Type B pancreatic cell (in vitro differentiated cells): ENCODE measurements at regions not wholly inside any gene's neighbourhood (a gene's known extent, or its start where the extent isn't known, plus 50 kb on each side); places are given as distances from the start of the nearest gene placed in this dataset.

Source experiments
- DNase-seq: peaks from one replicate; pipeline ENCODE4 v3.0.0; 2021; ENCODE audit warnings: mixed read lengths; ENCODE audit not compliant: unreplicated experiment; ENCODE audit errors: extremely low spot score
- H3K27ac Mint-ChIP-seq: 2 replicates; pipeline ENCODE4 v1.8.0; 2021; ENCODE audit warnings: mild to moderate bottlenecking, mixed read lengths
- H3K27me3 Mint-ChIP-seq: 2 replicates; pipeline ENCODE4 v1.8.0; 2021; ENCODE audit warnings: mixed read lengths
- H3K36me3 Mint-ChIP-seq: 2 replicates; pipeline ENCODE4 v1.8.0; 2021; ENCODE audit warnings: mixed read lengths
- H3K4me1 Mint-ChIP-seq: one replicate; pipeline ENCODE4 v1.8.0; 2021; ENCODE audit warnings: mixed read lengths; ENCODE audit not compliant: unreplicated experiment
- H3K4me3 Mint-ChIP-seq: 2 replicates; pipeline ENCODE4 v1.8.0; 2021; ENCODE audit warnings: mild to moderate bottlenecking, mixed read lengths
- H3K9me3 Mint-ChIP-seq: 2 replicates; pipeline ENCODE4 v1.8.0; 2021; ENCODE audit warnings: mixed read lengths
- CTCF ChIP-seq: fragments of 200-600 bp; sonication (generic); conservative IDR thresholded peaks from 2 replicates; pipeline ENCODE4 v1.5.0; 2021; ENCODE audit warnings: antibody characterized with exemption, mild to moderate bottlenecking

- no peak for DNase-seq
- Mint-ChIP-seq H3K36me3 (no peaks in the 10 kb centered on the region), H3K4me1 (peaks cover 15% of the 10 kb centered on the region), H3K27me3 (peaks cover 5% of the 10 kb centered on the region), H3K9me3 (no peaks in the 10 kb centered on the region), H3K27ac (no peak overlapping the region), H3K4me3 (no peak overlapping the region)
- no peak for TF ChIP-seq CTCF
Observed at GRCh38 chr11:128304116-128304515, 283.2 kb downstream of the ETS1 start.

- Mint-ChIP-seq H3K27ac (no peak overlapping the region), H3K9me3 (no peaks in the 10 kb centered on the region), H3K27me3 (peaks cover 5% of the 10 kb centered on the region), H3K4me1 (peaks cover 22% of the 10 kb centered on the region), H3K4me3 (no peak overlapping the region), H3K36me3 (no peaks in the 10 kb centered on the region)
- no peak for TF ChIP-seq CTCF
- no peak for DNase-seq
Observed at GRCh38 chr11:128303383-128303782, 284.0 kb downstream of the ETS1 start.

GRCh38 chr11:128302425-128303186, 284.8 kb downstream of the ETS1 start:
- H3K36me3 Mint-ChIP-seq = no peaks in the 10 kb centered on the region
- peaks cover 5% of the 10 kb centered on the region for H3K27me3 Mint-ChIP-seq
- no peak overlapping the region for H3K27ac Mint-ChIP-seq
- H3K4me3 Mint-ChIP-seq = no peak overlapping the region
- TF ChIP-seq CTCF = no peak
- H3K4me1 Mint-ChIP-seq = peaks cover 26% of the 10 kb centered on the region
- no peak for DNase-seq
- peaks cover 1% of the 10 kb centered on the region for H3K9me3 Mint-ChIP-seq

GRCh38 chr11:128301756-128302155, 285.6 kb downstream of the ETS1 start:
- peaks cover 34% of the 10 kb centered on the region for H3K4me1 Mint-ChIP-seq
- H3K36me3 Mint-ChIP-seq = no peaks in the 10 kb centered on the region
- no peak overlapping the region for H3K4me3 Mint-ChIP-seq
- TF ChIP-seq CTCF = no peak
- peaks cover 5% of the 10 kb centered on the region for H3K27me3 Mint-ChIP-seq
- H3K27ac Mint-ChIP-seq = no peak overlapping the region
- peaks cover 5% of the 10 kb centered on the region for H3K9me3 Mint-ChIP-seq
- DNase-seq = no peak

- Mint-ChIP-seq H3K27ac (no peak overlapping the region), H3K4me3 (no peak overlapping the region), H3K36me3 (no peaks in the 10 kb centered on the region), H3K4me1 (peaks cover 36% of the 10 kb centered on the region), H3K9me3 (peaks cover 5% of the 10 kb centered on the region), H3K27me3 (no peaks in the 10 kb centered on the region)
- no peak for DNase-seq
- no peak for TF ChIP-seq CTCF
Observed at GRCh38 chr11:128300785-128301184, 286.6 kb downstream of the ETS1 start.
